IMR-90 (cell line): ENCODE measurements at regions not wholly inside any gene's neighbourhood (a gene's known extent, or its start where the extent isn't known, plus 50 kb on each side); places are given as distances from the start of the nearest gene placed in this dataset.

ENCODE experiments used
- ATAC-seq: fragments of 200-7000 bp; cut with Tn5 transposase; 2 replicates; pipeline ENCODE4 v1.9.1; 2020; ENCODE audit warnings: low read depth, mild to moderate bottlenecking, moderate library complexity
- BruUV-seq: library from RNA; stranded (reverse); fragments of 400-500 nt; replicated peaks from 2 replicates; lab custom pipeline; 2021; lab: Mats Ljungman, UMichigan
- CTCF ChIA-PET: fragments of 300-600 bp; formaldehyde crosslinking; extraction: SDS; loops from one replicate; lab custom pipeline; 2021; ENCODE audit warnings: antibody characterized with exemption; lab: Yijun Ruan, JAX
- POLR2A ChIA-PET: fragments of 300-600 bp; sonication (Branson Sonifier 250); formaldehyde crosslinking; loops from one replicate; lab custom pipeline; 2022; ENCODE audit warnings: antibody characterized with exemption; ENCODE audit not compliant: unreplicated experiment; lab: Charles Lee
- DNase-seq: peaks from one replicate; pipeline ENCODE4 v3.0.0; 2013
- H2AFZ ChIP-seq: replicated peaks from 2 replicates; pipeline ENCODE3; 2013; ENCODE audit warnings: low read length, mild to moderate bottlenecking; ENCODE audit not compliant: poor library complexity
- H2AK5ac ChIP-seq: 2 replicates; pipeline ENCODE4 v1.6.1; 2013; ENCODE audit warnings: low read depth, low read length, inconsistent platforms
- H2AK9ac ChIP-seq: replicated peaks from 2 replicates; pipeline ENCODE3; 2013; ENCODE audit warnings: mild to moderate bottlenecking, low read depth, low read length, moderate library complexity; ENCODE audit not compliant: poor library complexity
- H2BK120ac ChIP-seq: 2 replicates; pipeline ENCODE4 v1.6.1; 2013; ENCODE audit warnings: low read depth, low read length, inconsistent platforms
- H2BK15ac ChIP-seq: 3 replicates; pipeline ENCODE4 v1.6.1; 2013; ENCODE audit warnings: low read depth, low read length, inconsistent platforms
- H2BK20ac ChIP-seq: 2 replicates; pipeline ENCODE4 v1.6.1; 2013; ENCODE audit warnings: low read depth, mild to moderate bottlenecking, inconsistent platforms, low read length, moderate library complexity
- H2BK5ac ChIP-seq: 2 replicates; pipeline ENCODE4 v1.6.1; 2013; ENCODE audit warnings: mild to moderate bottlenecking, low read depth, low read length, inconsistent platforms; ENCODE audit not compliant: poor library complexity, severe bottlenecking
- H3K14ac ChIP-seq: replicated peaks from 2 replicates; pipeline ENCODE4 v1.6.1; 2013; ENCODE audit warnings: low read depth, low read length, inconsistent platforms
- H3K18ac ChIP-seq: 2 replicates; pipeline ENCODE4 v1.6.1; 2013; ENCODE audit warnings: low read depth, low read length, control low read depth
- H3K23ac ChIP-seq: 2 replicates; pipeline ENCODE4 v1.6.1; 2013; ENCODE audit warnings: low read depth, low read length, inconsistent platforms
- H3K27ac ChIP-seq: 2 replicates; pipeline ENCODE4 v1.5.1; 2013; ENCODE audit warnings: mild to moderate bottlenecking, control low read depth, low read length; ENCODE audit not compliant: insufficient read depth
- H3K27me3 ChIP-seq: 2 replicates; pipeline ENCODE4 v1.6.1; 2013; ENCODE audit warnings: low read length; ENCODE audit not compliant: control insufficient read depth, insufficient read depth
- H3K36me3 ChIP-seq: 2 replicates; pipeline ENCODE4 v1.6.1; 2013; ENCODE audit warnings: low read length, mixed read lengths; ENCODE audit not compliant: control insufficient read depth, insufficient read depth
- H3K4ac ChIP-seq: 2 replicates; pipeline ENCODE4 v1.6.1; 2013; ENCODE audit warnings: low read depth, low read length, inconsistent platforms
- H3K4me1 ChIP-seq: 2 replicates; pipeline ENCODE4 v1.6.1; 2013; ENCODE audit warnings: low read length, mixed read lengths; ENCODE audit not compliant: control insufficient read depth, insufficient read depth
- H3K4me2 ChIP-seq: 2 replicates; pipeline ENCODE4 v1.6.1; 2013; ENCODE audit warnings: low read depth, mild to moderate bottlenecking, control low read depth, low read length, moderate library complexity
- H3K4me3 ChIP-seq: 2 replicates; pipeline ENCODE4 v1.5.1; 2013; ENCODE audit warnings: low read depth, mild to moderate bottlenecking, control low read depth, low read length, moderate library complexity; ENCODE audit not compliant: insufficient read depth
- H3K56ac ChIP-seq: 2 replicates; pipeline ENCODE4 v1.6.1; 2013; ENCODE audit warnings: low read length, inconsistent platforms; ENCODE audit not compliant: insufficient read depth; ENCODE audit errors: extremely low read depth
- H3K79me1 ChIP-seq, 2 experiments: 2 replicates each; pipeline ENCODE4 v1.6.1; 2013; ENCODE audit warnings: low read length in 2 of 2, inconsistent platforms in 1 of 2, low read depth in 1 of 2
- H3K9ac ChIP-seq: 2 replicates; pipeline ENCODE4 v1.6.1; 2013; ENCODE audit warnings: low read depth, low read length, control low read depth
- H3K9me1 ChIP-seq: 2 replicates; pipeline ENCODE4 v1.6.1; 2013; ENCODE audit warnings: low read length, inconsistent platforms; ENCODE audit not compliant: insufficient read depth
- H3K9me3 ChIP-seq: 2 replicates; pipeline ENCODE4 v1.6.1; 2013; ENCODE audit warnings: low read length; ENCODE audit not compliant: control insufficient read depth, insufficient read depth
- H4K20me1 ChIP-seq: 2 replicates; pipeline ENCODE4 v1.6.1; 2013; ENCODE audit warnings: low read length, inconsistent platforms; ENCODE audit not compliant: insufficient read depth
- H4K5ac ChIP-seq: 2 replicates; pipeline ENCODE4 v1.6.1; 2013; ENCODE audit warnings: mild to moderate bottlenecking, low read depth, low read length, control low read depth
- H4K8ac ChIP-seq, 2 experiments: 2 replicates each; pipeline ENCODE4 v1.6.1; 2013; ENCODE audit warnings: low read depth in 2 of 2, low read length in 2 of 2, control low read depth in 1 of 2, inconsistent platforms in 1 of 2
- H4K91ac ChIP-seq: 2 replicates; pipeline ENCODE4 v1.6.1; 2013; ENCODE audit warnings: low read depth, low read length, inconsistent platforms; ENCODE audit not compliant: insufficient read depth
- BHLHE40 ChIP-seq: fragments of 150-350 bp; IDR thresholded peaks from 2 replicates; pipeline ENCODE4 v1.6.1; 2016; ENCODE audit warnings: mild to moderate bottlenecking, low read depth, low read length
- CEBPB ChIP-seq: IDR thresholded peaks from 2 replicates; pipeline ENCODE4 v1.6.1; 2012; ENCODE audit warnings: low read depth, low read length, improper control_type of control experiment
- MAZ ChIP-seq: IDR thresholded peaks from 2 replicates; pipeline ENCODE4 v1.6.1; 2012; ENCODE audit warnings: low read depth, mild to moderate bottlenecking, low read length, improper control_type of control experiment, moderate library complexity, borderline replicate concordance
- NFE2L2 ChIP-seq: fragments of 150-350 bp; IDR thresholded peaks from 2 replicates; pipeline ENCODE4 v1.6.1; 2016; ENCODE audit warnings: low read depth, mild to moderate bottlenecking, low read length
- RAD21 ChIP-seq: IDR thresholded peaks from 2 replicates; pipeline ENCODE4 v1.6.1; 2012; ENCODE audit warnings: low read length, improper control_type of control experiment
- RCOR1 ChIP-seq: IDR thresholded peaks from 2 replicates; pipeline ENCODE4 v1.6.1; 2012; ENCODE audit warnings: mild to moderate bottlenecking, low read length, improper control_type of control experiment; ENCODE audit not compliant: insufficient replicate concordance
- RFX5 ChIP-seq: IDR thresholded peaks from 2 replicates; pipeline ENCODE4 v1.8.0; 2012; ENCODE audit warnings: low read depth, mild to moderate bottlenecking, low read length, moderate library complexity
- SMC3 ChIP-seq: fragments of 150-350 bp; IDR thresholded peaks from 2 replicates; pipeline ENCODE4 v1.6.1; 2016; ENCODE audit warnings: low read depth, mild to moderate bottlenecking, antibody characterized with exemption, low read length, moderate library complexity
- WGBS, 2 experiments: methylation state at CpG; one replicate each; pipeline versions ENCODE4 v1.1.5 to v1.1.7; 2013; ENCODE audit warnings: missing lambda C conversion rate in 2 of 2; ENCODE audit not compliant: insufficient read length in 1 of 2; ENCODE audit errors: extremely low coverage in 2 of 2; 5-methylcytosine and 5-hydroxymethylcytosine counted together
- dilution Hi-C: fragments of 300-500 bp; cut with HindIII; formaldehyde crosslinking; loops from one replicate; pipeline ENCODE4 v1.14.3; 2018; ENCODE audit warnings: low sequenced_read_pairs; ENCODE audit not compliant: unreplicated experiment
- in situ Hi-C: fragments of 300-500 bp; cut with MboI; formaldehyde crosslinking; loops from 3 replicates; pipeline ENCODE4 v1.14.3; 2019; ENCODE audit warnings: low sequenced_read_pairs, inconsistent platforms, mixed read lengths
- intact Hi-C: fragments of 100-400 bp; cut with micrococcal nuclease; formaldehyde crosslinking; loops from 2 replicates; pipeline ENCODE4 v1.10.0; 2022
- TF ChIP-seq, protein P1 (sequence below): fragments of 150-350 bp; IDR thresholded peaks from 2 replicates; pipeline ENCODE4 v1.6.1; 2016; ENCODE audit warnings: low read depth, mild to moderate bottlenecking, low read length, moderate library complexity, borderline replicate concordance

DNA sequence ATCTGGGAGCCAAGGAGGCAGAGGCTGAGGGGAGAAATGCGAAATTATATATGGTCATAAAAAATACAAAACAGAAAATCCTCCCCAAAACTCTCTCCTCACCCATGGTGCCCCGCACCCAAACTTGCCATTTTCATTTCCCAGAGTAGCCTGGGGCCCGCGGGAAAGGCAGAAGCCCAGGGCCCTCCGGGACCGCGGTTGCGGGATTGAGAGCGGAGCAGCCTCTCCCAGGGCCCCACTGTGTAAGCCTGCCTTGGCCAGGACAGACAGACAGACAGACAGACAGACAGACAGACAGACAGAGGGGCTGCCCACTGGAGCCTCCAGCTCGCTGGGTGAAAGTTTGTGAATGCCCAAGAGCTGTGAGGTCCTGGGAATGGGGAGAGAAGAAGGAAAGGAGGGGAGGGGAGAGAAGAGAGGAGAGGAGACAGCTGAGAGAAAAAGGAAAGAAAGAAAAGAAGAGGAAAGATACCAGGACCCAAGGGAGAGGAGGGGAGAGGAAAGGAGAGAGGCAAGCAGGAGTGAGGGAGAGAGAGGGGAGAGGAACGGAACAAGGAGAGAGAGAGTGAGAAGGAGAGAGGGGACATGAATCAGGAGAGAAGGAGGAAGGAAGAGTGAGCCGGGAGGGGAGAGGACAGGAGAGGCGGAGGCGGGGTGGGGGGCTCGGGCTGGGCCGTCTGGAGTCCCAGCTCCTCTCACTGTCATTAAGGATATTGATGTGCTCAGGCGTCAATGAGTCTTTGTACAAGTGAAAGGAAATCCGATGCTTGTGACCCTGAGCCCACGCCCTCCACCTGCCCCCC, 69.3 kb upstream of the CASZ1 start:
- no peak overlapping the region for H4K5ac ChIP-seq
- H3K36me3 ChIP-seq, result no peaks in the 10 kb centered on the region
- in situ Hi-C loops (loop anchor here (5.0 kb wide), 1 partner anchor 358 kb away; no protein-coding TSS in a partner anchor), intact Hi-C loops (loop anchor here (2.0 to 10.0 kb wide), 2 partner anchors 171 to 359 kb away; no protein-coding TSS in a partner anchor), dilution Hi-C loops (no loop called here)
- H3K79me1 ChIP-seq, result no peaks in the 10 kb centered on the region
- DNase-seq (no peak), ATAC-seq (no peak)
- no peak overlapping the region for H2BK15ac ChIP-seq
- H3K27me3 ChIP-seq, result peaks cover 68% of the 10 kb centered on the region
- no peak overlapping the region for H3K56ac ChIP-seq
- H2BK120ac ChIP-seq, result no peak overlapping the region
- no peaks in the 10 kb centered on the region for H4K20me1 ChIP-seq
- no peak overlapping the region for H3K4me3 ChIP-seq
- H2AFZ ChIP-seq, result no peak overlapping the region
- CTCF ChIA-PET, result interaction anchor here (0.6 kb wide), 2 partner anchors 96 to 478 kb away, joined by 3 read pairs; no protein-coding TSS in a partner anchor
- POLR2A ChIA-PET, result no interaction called here
- no peak overlapping the region for H3K23ac ChIP-seq
- no peak overlapping the region for H3K18ac ChIP-seq
- H2AK9ac ChIP-seq, result no peak overlapping the region
- no peaks in the 10 kb centered on the region for H3K9me1 ChIP-seq
- WGBS, 2 experiments, result 80% methylated on average over 7 of the region's 19 CpGs; no CpG with 5 or more reads in 1 of the 2 experiments
- no peak overlapping the region for H4K8ac ChIP-seq
- no peak overlapping the region for H2AK5ac ChIP-seq
- no peak overlapping the region for H3K4ac ChIP-seq
- H3K9ac ChIP-seq, result no peak overlapping the region
- no peak overlapping the region for H2BK5ac ChIP-seq
- TF ChIP-seq CEBPB (no peak), RAD21 (no peak), SMC3 (no peak), RFX5 (no peak), BHLHE40 (no peak), RCOR1 (no peak), MAZ (no peak), NFE2L2 (no peak)
- TF ChIP-seq, protein P1, sequence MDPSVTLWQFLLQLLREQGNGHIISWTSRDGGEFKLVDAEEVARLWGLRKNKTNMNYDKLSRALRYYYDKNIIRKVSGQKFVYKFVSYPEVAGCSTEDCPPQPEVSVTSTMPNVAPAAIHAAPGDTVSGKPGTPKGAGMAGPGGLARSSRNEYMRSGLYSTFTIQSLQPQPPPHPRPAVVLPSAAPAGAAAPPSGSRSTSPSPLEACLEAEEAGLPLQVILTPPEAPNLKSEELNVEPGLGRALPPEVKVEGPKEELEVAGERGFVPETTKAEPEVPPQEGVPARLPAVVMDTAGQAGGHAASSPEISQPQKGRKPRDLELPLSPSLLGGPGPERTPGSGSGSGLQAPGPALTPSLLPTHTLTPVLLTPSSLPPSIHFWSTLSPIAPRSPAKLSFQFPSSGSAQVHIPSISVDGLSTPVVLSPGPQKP, result no peak
- H3K14ac ChIP-seq, result no peak overlapping the region
- H3K4me2 ChIP-seq, result no peak overlapping the region
- H2BK20ac ChIP-seq, result no peak overlapping the region
- peaks cover 7% of the 10 kb centered on the region for H3K4me1 ChIP-seq
- BruUV-seq, result no TSS peak
- H4K91ac ChIP-seq, result no peak overlapping the region
- H3K27ac ChIP-seq, result no peak overlapping the region
- H3K9me3 ChIP-seq, result no peaks in the 10 kb centered on the region
